ENCODE measurements at regions not wholly inside any gene's neighbourhood (a gene's known extent, or its start where the extent isn't known, plus 50 kb on each side); places are given as distances from the start of the nearest gene placed in this dataset.

DNA sequence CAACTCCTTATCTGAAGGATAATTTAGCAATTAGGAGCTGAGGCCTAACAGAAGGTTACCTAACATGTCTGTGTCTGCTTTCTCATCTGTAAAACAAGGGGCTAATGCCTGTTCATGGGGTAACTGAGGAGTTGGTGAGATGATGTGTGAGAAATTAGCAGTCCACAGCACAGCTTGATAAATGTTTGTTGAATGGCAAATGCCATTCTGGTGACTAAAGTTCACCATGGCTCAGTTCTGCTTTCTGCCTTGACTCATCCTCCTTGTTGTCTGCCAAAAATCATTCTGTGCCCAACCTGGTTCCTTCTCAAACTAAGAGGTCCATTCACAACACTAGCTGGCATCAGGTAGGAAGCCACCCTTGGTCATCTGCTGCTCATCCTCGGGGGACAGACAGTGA is 552.0 kb upstream of the KLF4 start:
- no peaks in the 10 kb centered on the region for H3K36me3 ChIP-seq
- peak in 1 of 8 donors; percentile 46 for ATAC-seq
- H3K27me3 ChIP-seq = no peaks in the 10 kb centered on the region
- no peak overlapping the region for H3K4me3 ChIP-seq
- intact Hi-C loops (cut with DNase I) = no loop called here
- no peak overlapping the region for H3K27ac ChIP-seq
- peaks cover 0 to 23% (median 8%) of the 10 kb centered on the region in 11 donors for H3K9me3 ChIP-seq
- no peak for DNase-seq
- 67 to 75% methylated on average over 1 of the region's 1 CpG for WGBS, 2 donors
- peaks cover 0 to 6% (median 0%) of the 10 kb centered on the region in 9 donors for H3K4me1 ChIP-seq
- TF ChIP-seq, protein P1, sequence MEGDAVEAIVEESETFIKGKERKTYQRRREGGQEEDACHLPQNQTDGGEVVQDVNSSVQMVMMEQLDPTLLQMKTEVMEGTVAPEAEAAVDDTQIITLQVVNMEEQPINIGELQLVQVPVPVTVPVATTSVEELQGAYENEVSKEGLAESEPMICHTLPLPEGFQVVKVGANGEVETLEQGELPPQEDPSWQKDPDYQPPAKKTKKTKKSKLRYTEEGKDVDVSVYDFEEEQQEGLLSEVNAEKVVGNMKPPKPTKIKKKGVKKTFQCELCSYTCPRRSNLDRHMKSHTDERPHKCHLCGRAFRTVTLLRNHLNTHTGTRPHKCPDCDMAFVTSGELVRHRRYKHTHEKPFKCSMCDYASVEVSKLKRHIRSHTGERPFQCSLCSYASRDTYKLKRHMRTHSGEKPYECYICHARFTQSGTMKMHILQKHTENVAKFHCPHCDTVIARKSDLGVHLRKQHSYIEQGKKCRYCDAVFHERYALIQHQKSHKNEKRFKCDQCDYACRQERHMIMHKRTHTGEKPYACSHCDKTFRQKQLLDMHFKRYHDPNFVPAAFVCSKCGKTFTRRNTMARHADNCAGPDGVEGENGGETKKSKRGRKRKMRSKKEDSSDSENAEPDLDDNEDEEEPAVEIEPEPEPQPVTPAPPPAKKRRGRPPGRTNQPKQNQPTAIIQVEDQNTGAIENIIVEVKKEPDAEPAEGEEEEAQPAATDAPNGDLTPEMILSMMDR (IDR thresholded peaks at IDR 0.05) = no peak

DNA sequence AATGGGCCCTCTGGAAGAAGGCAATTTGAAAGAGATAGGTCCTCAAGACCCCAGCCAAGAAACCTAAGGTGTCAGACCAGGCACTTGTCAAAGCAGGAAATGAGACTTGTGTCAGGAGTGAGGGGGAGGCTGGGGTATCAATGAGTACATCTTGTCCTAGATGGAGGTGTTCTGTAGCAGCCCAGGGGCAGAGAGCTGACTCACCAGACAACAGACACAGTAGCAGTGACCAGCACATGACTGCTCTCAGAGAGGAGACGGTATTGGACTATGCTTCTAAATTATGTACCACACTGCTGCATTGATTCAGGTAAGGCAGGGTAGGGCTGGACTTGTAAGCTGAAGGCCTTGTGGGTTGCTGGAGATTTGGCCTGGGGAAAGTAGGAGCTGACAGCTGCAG is 551.2 kb upstream of the KLF4 start:
- H3K27ac ChIP-seq = no peak overlapping the region
- peaks cover 0 to 23% (median 8%) of the 10 kb centered on the region in 11 donors for H3K9me3 ChIP-seq
- no peaks in the 10 kb centered on the region for H3K27me3 ChIP-seq
- ATAC-seq = peak in 2 of 8 donors; percentile 51 to 59
- no peak for DNase-seq
- no peaks in the 10 kb centered on the region for H3K36me3 ChIP-seq
- H3K4me3 ChIP-seq = no peak overlapping the region
- 77 to 95% methylated on average over 1 of the region's 1 CpG for WGBS, 2 donors
- TF ChIP-seq, protein P1 (IDR thresholded peaks at IDR 0.05) = no peak
- H3K4me1 ChIP-seq = peaks cover 0 to 6% (median 0%) of the 10 kb centered on the region in 9 donors
- intact Hi-C loops (cut with DNase I) = no loop called here

DNA sequence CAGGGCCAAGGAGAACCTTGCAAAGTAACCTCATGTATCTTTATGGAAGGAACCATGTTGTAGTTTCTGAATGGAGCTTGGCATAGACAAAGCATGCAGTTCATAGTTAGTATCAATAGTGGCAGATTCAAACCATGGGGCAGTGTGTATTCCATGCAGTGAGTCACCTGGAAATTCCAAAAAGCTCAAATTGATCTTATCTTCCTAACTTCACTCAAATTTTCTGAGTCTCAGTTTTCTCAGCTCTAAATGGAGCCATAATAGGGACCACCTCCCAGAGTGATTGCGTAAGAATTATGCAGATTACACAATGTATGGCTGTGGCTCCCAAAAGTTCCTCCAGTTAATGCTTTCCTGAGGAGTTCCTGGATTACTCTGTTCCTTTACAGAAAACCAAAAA is 549.9 kb upstream of the KLF4 start:
- TF ChIP-seq, protein P1 (IDR thresholded peaks at IDR 0.05) = no peak
- no peak overlapping the region for H3K4me3 ChIP-seq
- peaks cover 0 to 22% (median 8%) of the 10 kb centered on the region in 11 donors for H3K9me3 ChIP-seq
- H3K27me3 ChIP-seq = no peaks in the 10 kb centered on the region
- WGBS, 2 donors = 91 to 96% methylated on average over 1 of the region's 1 CpG
- no peak overlapping the region for H3K27ac ChIP-seq
- intact Hi-C loops (cut with DNase I) = no loop called here
- ATAC-seq = no peak
- peaks cover 0 to 6% (median 0%) of the 10 kb centered on the region in 9 donors for H3K4me1 ChIP-seq
- no peak for DNase-seq
- H3K36me3 ChIP-seq = no peaks in the 10 kb centered on the region

DNA sequence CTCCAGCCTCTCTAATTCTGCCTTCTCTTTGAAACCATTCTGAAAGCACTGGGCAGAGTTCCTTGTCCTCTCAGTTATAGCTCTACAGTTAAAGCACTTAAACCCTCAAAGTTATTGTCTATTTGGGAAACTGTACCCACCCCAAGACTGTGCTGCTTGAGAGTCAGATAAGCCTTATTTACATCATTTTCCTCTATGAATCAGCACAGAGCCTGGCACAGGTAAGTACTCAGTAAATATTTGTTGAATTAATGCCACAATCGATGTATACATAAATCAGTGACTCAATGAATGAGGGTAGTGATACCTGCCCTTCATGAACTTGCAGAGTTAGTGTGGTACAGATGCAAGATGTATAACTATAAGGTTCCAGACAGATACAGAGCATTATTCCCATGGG is 549.4 kb upstream of the KLF4 start:
- no peak overlapping the region for H3K27ac ChIP-seq
- H3K9me3 ChIP-seq = peaks cover 0 to 17% (median 7%) of the 10 kb centered on the region in 11 donors
- DNase-seq = no peak
- no peak for ATAC-seq
- H3K4me1 ChIP-seq = peaks cover 0 to 6% (median 0%) of the 10 kb centered on the region in 9 donors
- intact Hi-C loops (cut with DNase I) = no loop called here
- H3K4me3 ChIP-seq = no peak overlapping the region
- H3K27me3 ChIP-seq = no peaks in the 10 kb centered on the region
- H3K36me3 ChIP-seq = no peaks in the 10 kb centered on the region
- 91 to 93% methylated on average over 1 of the region's 1 CpG for WGBS, 2 donors
- TF ChIP-seq, protein P1 (IDR thresholded peaks at IDR 0.05) = no peak

All from heart right ventricle (tissue), 16 donors.